ENCODE measurements at regions not wholly inside any gene's neighbourhood (a gene's known extent, or its start where the extent isn't known, plus 50 kb on each side); places are given as distances from the start of the nearest gene placed in this dataset.

- intact Hi-C loops (cut with DNase I): no loop called here
- no peaks in the 10 kb centered on the region for H3K27me3 ChIP-seq
- TF ChIP-seq POLR2A (IDR thresholded peaks at IDR 0.05): no peak
- TF ChIP-seq, protein P1, sequence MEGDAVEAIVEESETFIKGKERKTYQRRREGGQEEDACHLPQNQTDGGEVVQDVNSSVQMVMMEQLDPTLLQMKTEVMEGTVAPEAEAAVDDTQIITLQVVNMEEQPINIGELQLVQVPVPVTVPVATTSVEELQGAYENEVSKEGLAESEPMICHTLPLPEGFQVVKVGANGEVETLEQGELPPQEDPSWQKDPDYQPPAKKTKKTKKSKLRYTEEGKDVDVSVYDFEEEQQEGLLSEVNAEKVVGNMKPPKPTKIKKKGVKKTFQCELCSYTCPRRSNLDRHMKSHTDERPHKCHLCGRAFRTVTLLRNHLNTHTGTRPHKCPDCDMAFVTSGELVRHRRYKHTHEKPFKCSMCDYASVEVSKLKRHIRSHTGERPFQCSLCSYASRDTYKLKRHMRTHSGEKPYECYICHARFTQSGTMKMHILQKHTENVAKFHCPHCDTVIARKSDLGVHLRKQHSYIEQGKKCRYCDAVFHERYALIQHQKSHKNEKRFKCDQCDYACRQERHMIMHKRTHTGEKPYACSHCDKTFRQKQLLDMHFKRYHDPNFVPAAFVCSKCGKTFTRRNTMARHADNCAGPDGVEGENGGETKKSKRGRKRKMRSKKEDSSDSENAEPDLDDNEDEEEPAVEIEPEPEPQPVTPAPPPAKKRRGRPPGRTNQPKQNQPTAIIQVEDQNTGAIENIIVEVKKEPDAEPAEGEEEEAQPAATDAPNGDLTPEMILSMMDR (IDR thresholded peaks at IDR 0.05): no peak
- no peak for TF ChIP-seq EP300 (IDR thresholded peaks at IDR 0.05)
- no peak for DNase-seq
- 65 to 77% (median 75%) methylated on average over 2 of the region's 2 CpGs for WGBS, 3 donors
- H3K4me3 ChIP-seq: no peak overlapping the region
- H3K36me3 ChIP-seq: no peaks in the 10 kb centered on the region
- no peaks in the 10 kb centered on the region for H3K4me1 ChIP-seq (ENCODE audit: insufficient read depth)
- no peak overlapping the region for H3K27ac ChIP-seq
- H3K9me3 ChIP-seq: no peaks in the 10 kb centered on the region
These were observed 308.0 kb downstream of the MAP2K6 start for GRCh38 chr17:69722518-69722917.

GRCh38 chr17:69723316-69723715, 308.8 kb downstream of the MAP2K6 start:
- H3K4me1 ChIP-seq (ENCODE audit: insufficient read depth): no peaks in the 10 kb centered on the region
- H3K27me3 ChIP-seq: no peaks in the 10 kb centered on the region
- no peak overlapping the region for H3K27ac ChIP-seq
- WGBS, 3 donors: 85 to 96% (median 93%) methylated on average over 3 of the region's 3 CpGs
- TF ChIP-seq POLR2A (IDR thresholded peaks at IDR 0.05) (no peak), EP300 (IDR thresholded peaks at IDR 0.05) (no peak)
- TF ChIP-seq, protein P1 (IDR thresholded peaks at IDR 0.05): no peak
- no peaks in the 10 kb centered on the region for H3K36me3 ChIP-seq
- intact Hi-C loops (cut with DNase I): no loop called here
- no peaks in the 10 kb centered on the region for H3K9me3 ChIP-seq
- no peak for DNase-seq
- H3K4me3 ChIP-seq: no peak overlapping the region

- H3K4me3 ChIP-seq: no peak overlapping the region
- no peaks in the 10 kb centered on the region for H3K9me3 ChIP-seq
- H3K27ac ChIP-seq: no peak overlapping the region
- no peaks in the 10 kb centered on the region for H3K27me3 ChIP-seq
- H3K36me3 ChIP-seq: no peaks in the 10 kb centered on the region
- H3K4me1 ChIP-seq (ENCODE audit: insufficient read depth): no peaks in the 10 kb centered on the region
- TF ChIP-seq, protein P1 (IDR thresholded peaks at IDR 0.05): no peak
- TF ChIP-seq POLR2A (IDR thresholded peaks at IDR 0.05): no peak
- no peak for TF ChIP-seq EP300 (IDR thresholded peaks at IDR 0.05)
- intact Hi-C loops (cut with DNase I): no loop called here
- DNase-seq: no peak
These were observed 309.2 kb downstream of the MAP2K6 start for GRCh38 chr17:69723741-69724140.

- Histone ChIP-seq H3K27ac (no peak overlapping the region), H3K4me1 (ENCODE audit: insufficient read depth) (no peaks in the 10 kb centered on the region), H3K4me3 (no peak overlapping the region), H3K9me3 (no peaks in the 10 kb centered on the region), H3K27me3 (no peaks in the 10 kb centered on the region), H3K36me3 (no peaks in the 10 kb centered on the region)
- TF ChIP-seq EP300 (IDR thresholded peaks at IDR 0.05) (no peak), POLR2A (IDR thresholded peaks at IDR 0.05) (no peak)
- TF ChIP-seq, protein P1 (IDR thresholded peaks at IDR 0.05): no peak
- no peak for DNase-seq
- WGBS, 3 donors: 81 to 91% (median 83%) methylated on average over 1 of the region's 1 CpG
- intact Hi-C loops (cut with DNase I): no loop called here
These were observed 309.7 kb downstream of the MAP2K6 start for GRCh38 chr17:69724238-69724637.

DNA sequence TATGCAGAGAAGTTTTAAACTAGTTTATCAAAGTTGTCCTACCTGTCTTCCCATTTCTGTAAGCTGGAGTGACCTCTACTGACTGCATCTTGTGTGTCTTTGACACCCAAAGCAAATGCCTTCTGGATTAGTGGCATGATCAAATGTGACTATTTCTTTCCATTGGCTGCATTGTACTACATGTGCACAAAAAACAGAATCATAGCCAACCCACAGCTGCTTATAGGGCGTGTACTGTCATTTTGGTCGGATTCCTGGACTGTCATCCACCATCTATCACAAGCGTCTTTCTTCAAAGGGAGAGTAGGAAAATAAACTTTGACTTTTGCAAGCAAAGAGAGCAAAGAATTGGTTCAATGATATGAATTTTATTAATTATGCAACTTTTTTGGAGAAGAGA, 310.6 kb downstream of the MAP2K6 start:
- Histone ChIP-seq H3K27ac (no peak overlapping the region), H3K4me1 (ENCODE audit: insufficient read depth) (no peaks in the 10 kb centered on the region), H3K9me3 (no peaks in the 10 kb centered on the region), H3K4me3 (no peak overlapping the region), H3K27me3 (no peaks in the 10 kb centered on the region), H3K36me3 (no peaks in the 10 kb centered on the region)
- intact Hi-C loops (cut with DNase I): no loop called here
- DNase-seq: no peak
- WGBS, 3 donors: 25 to 48% (median 26%) methylated on average over 3 of the region's 3 CpGs
- TF ChIP-seq POLR2A (IDR thresholded peaks at IDR 0.05) (no peak), EP300 (IDR thresholded peaks at IDR 0.05) (no peak)
- TF ChIP-seq, protein P1 (IDR thresholded peaks at IDR 0.05): no peak

Measured in ovary (tissue), 7 donors.